Caco-2 (cell line): ENCODE measurements at regions not wholly inside any gene's neighbourhood (a gene's known extent, or its start where the extent isn't known, plus 50 kb on each side); places are given as distances from the start of the nearest gene placed in this dataset.

ENCODE experiments used
- BruUV-seq: library from RNA; stranded (reverse); fragments of 400-500 nt; replicated peaks from 2 replicates; lab custom pipeline; 2021; lab: Mats Ljungman, UMichigan
- CTCF ChIA-PET: fragments of 300-600 bp; sonication (Branson Sonifier 250); formaldehyde crosslinking; loops from one replicate; lab custom pipeline; 2022; ENCODE audit warnings: antibody characterized with exemption; lab: Charles Lee
- POLR2A ChIA-PET: fragments of 300-600 bp; sonication (Branson Sonifier 250); formaldehyde crosslinking; loops from one replicate; lab custom pipeline; 2022; ENCODE audit warnings: antibody characterized with exemption; lab: Charles Lee
- DNase-seq, 2 experiments: peaks; one replicate each; pipeline versions ENCODE4 v3.0.0 to v3.0.0-alpha.2; 2020 to 2022
- H3K27me3 ChIP-seq: replicated peaks from 2 replicates; pipeline ENCODE4 v1.6.0; 2011; ENCODE audit warnings: low read length; ENCODE audit not compliant: control insufficient read depth, insufficient read depth
- H3K36me3 ChIP-seq: 2 replicates; pipeline ENCODE4 v1.5.1; 2011; ENCODE audit warnings: low read length; ENCODE audit not compliant: control insufficient read depth, insufficient read depth
- H3K4me1 ChIP-seq: fragments of 250-450 bp; sonication (Bioruptor Pico); 2 replicates; pipeline ENCODE4 v1.5.1; 2020; ENCODE audit warnings: mild to moderate bottlenecking
- H3K4me3 ChIP-seq: 2 replicates; pipeline ENCODE4 v1.5.1; 2011; ENCODE audit warnings: low read depth, mild to moderate bottlenecking, control low read depth, low read length
- H3K9me3 ChIP-seq: fragments of 250-450 bp; sonication (Bioruptor Pico); 2 replicates; pipeline ENCODE4 v1.5.1; 2020; ENCODE audit warnings: mild to moderate bottlenecking, moderate library complexity
- H3K27ac Mint-ChIP-seq: one replicate; pipeline ENCODE4 v1.8.0; 2022; ENCODE audit warnings: mixed read lengths; ENCODE audit not compliant: unreplicated experiment
- H3K27me3 Mint-ChIP-seq: one replicate; pipeline ENCODE4 v1.8.0; 2022; ENCODE audit warnings: mixed read lengths; ENCODE audit not compliant: insufficient read depth, unreplicated experiment
- H3K36me3 Mint-ChIP-seq: one replicate; pipeline ENCODE4 v1.8.0; 2022; ENCODE audit warnings: mild to moderate bottlenecking, mixed read lengths; ENCODE audit not compliant: insufficient read depth, unreplicated experiment
- H3K4me1 Mint-ChIP-seq: one replicate; pipeline ENCODE4 v1.8.0; 2022; ENCODE audit warnings: low read depth, mixed read lengths; ENCODE audit not compliant: unreplicated experiment
- H3K4me3 Mint-ChIP-seq: one replicate; pipeline ENCODE4 v1.8.0; 2022; ENCODE audit warnings: mild to moderate bottlenecking, moderate library complexity, mixed read lengths; ENCODE audit not compliant: unreplicated experiment
- H3K9me3 Mint-ChIP-seq: one replicate; pipeline ENCODE4 v1.8.0; 2022; ENCODE audit warnings: mixed read lengths; ENCODE audit not compliant: unreplicated experiment
- CTCF ChIP-seq, 2 experiments: fragments of 200-600 bp in 1 of 2; IDR thresholded peaks; 1 replicate in 1 of 2; 2 replicates in 1 of 2; pipeline versions ENCODE4 v1.5.1 to v1.8.0; 2011 to 2022; ENCODE audit warnings: antibody characterized with exemption in 1 of 2, control low read depth in 1 of 2, inconsistent platforms in 1 of 2, low read depth in 1 of 2, low read length in 1 of 2, mild to moderate bottlenecking in 1 of 2, moderate library complexity in 1 of 2; ENCODE audit not compliant: insufficient read depth in 1 of 2, severe bottlenecking in 1 of 2, unreplicated experiment in 1 of 2
- intact Hi-C: fragments of 100-400 bp; cut with micrococcal nuclease; formaldehyde crosslinking; loops from one replicate; pipeline ENCODE4 v1.10.0; 2022; ENCODE audit not compliant: unreplicated experiment

- H3K4me3 ChIP-seq = no peak overlapping the region
- no peak for DNase-seq
- BruUV-seq = no TSS peak
- intact Hi-C loops = no loop called here
- ChIA-PET CTCF (no interaction called here), POLR2A (no interaction called here)
- H3K27me3 Mint-ChIP-seq = no peaks in the 10 kb centered on the region
- no peaks in the 10 kb centered on the region for H3K4me1 ChIP-seq
- no peaks in the 10 kb centered on the region for H3K36me3 Mint-ChIP-seq
- no peaks in the 10 kb centered on the region for H3K27me3 ChIP-seq
- H3K4me1 Mint-ChIP-seq = peaks cover 7% of the 10 kb centered on the region
- no peak overlapping the region for H3K27ac Mint-ChIP-seq
- no peak for TF ChIP-seq CTCF (IDR thresholded peaks at IDR 0.05; ENCODE audit: insufficient read depth in 1 of 2, low read depth in 1 of 2, low read length in 1 of 2, severe bottlenecking in 1 of 2, unreplicated experiment in 1 of 2)
- no peaks in the 10 kb centered on the region; the same call in 1 of the 2 replicates for H3K9me3 ChIP-seq
- no peak overlapping the region for H3K4me3 Mint-ChIP-seq
- no peaks in the 10 kb centered on the region for H3K36me3 ChIP-seq
- H3K9me3 Mint-ChIP-seq = peaks cover 11% of the 10 kb centered on the region
These were observed 325.3 kb downstream of the GJA1 start for GRCh38 chr6:121760745-121761144.

DNA sequence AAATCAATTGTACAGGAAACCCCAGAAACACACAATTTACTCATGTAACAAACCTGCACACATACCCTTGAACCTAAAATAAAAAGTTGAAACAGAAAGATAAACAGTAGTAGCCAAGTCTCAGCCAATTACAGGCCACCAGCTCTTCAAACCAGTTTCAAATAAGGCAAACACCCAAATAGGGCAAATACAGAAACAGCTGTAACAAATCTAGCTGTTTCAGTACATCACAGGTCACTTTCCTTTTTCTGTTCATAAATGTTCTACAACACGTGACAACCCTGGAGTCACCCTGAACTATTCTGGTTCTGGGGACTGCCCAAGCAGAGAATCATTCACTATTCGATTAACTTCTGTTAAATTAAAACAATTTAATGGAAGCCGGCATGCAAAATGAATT is 329.0 kb downstream of the GJA1 start:
- Mint-ChIP-seq H3K4me1 (peaks cover 7% of the 10 kb centered on the region), H3K27me3 (no peaks in the 10 kb centered on the region)

GRCh38 chr6:121765060-121765459 is 329.6 kb downstream of the GJA1 start:
- H3K36me3 Mint-ChIP-seq = no peaks in the 10 kb centered on the region
- Histone ChIP-seq H3K36me3 (no peaks in the 10 kb centered on the region), H3K27me3 (no peaks in the 10 kb centered on the region), H3K4me1 (no peaks in the 10 kb centered on the region), H3K4me3 (no peak overlapping the region), H3K9me3 (no peaks in the 10 kb centered on the region)
- CTCF ChIA-PET = no interaction called here
- intact Hi-C loops = no loop called here
- H3K9me3 Mint-ChIP-seq = peaks cover 11% of the 10 kb centered on the region
- H3K4me3 Mint-ChIP-seq = no peak overlapping the region
- H3K4me1 Mint-ChIP-seq = peaks cover 7% of the 10 kb centered on the region
- no peaks in the 10 kb centered on the region for H3K27me3 Mint-ChIP-seq
- no peak for DNase-seq
- H3K27ac Mint-ChIP-seq = no peak overlapping the region
- TF ChIP-seq CTCF (IDR thresholded peaks at IDR 0.05; ENCODE audit: insufficient read depth in 1 of 2, low read depth in 1 of 2, low read length in 1 of 2, severe bottlenecking in 1 of 2, unreplicated experiment in 1 of 2) = no peak
- BruUV-seq = no TSS peak
- POLR2A ChIA-PET = no interaction called here

More for the DNA sequence above, 329.0 kb downstream of the GJA1 start:
- no peak overlapping the region for H3K27ac Mint-ChIP-seq
- no peak for DNase-seq
- no peak overlapping the region for H3K4me3 ChIP-seq
- no peaks in the 10 kb centered on the region for H3K36me3 ChIP-seq
- CTCF ChIA-PET = no interaction called here
- no peaks in the 10 kb centered on the region for H3K27me3 ChIP-seq
- peaks cover 11% of the 10 kb centered on the region for H3K9me3 Mint-ChIP-seq
- TF ChIP-seq CTCF (IDR thresholded peaks at IDR 0.05; ENCODE audit: insufficient read depth in 1 of 2, low read depth in 1 of 2, low read length in 1 of 2, severe bottlenecking in 1 of 2, unreplicated experiment in 1 of 2) = no peak
- intact Hi-C loops = no loop called here
- no peaks in the 10 kb centered on the region for H3K36me3 Mint-ChIP-seq
- no TSS peak for BruUV-seq
- POLR2A ChIA-PET = no interaction called here
- H3K9me3 ChIP-seq = no peaks in the 10 kb centered on the region; the same call in 1 of the 2 replicates
- H3K4me1 ChIP-seq = no peaks in the 10 kb centered on the region
- H3K4me3 Mint-ChIP-seq = no peak overlapping the region
